ENCODE measurements at regions not wholly inside any gene's neighbourhood (a gene's known extent, or its start where the extent isn't known, plus 50 kb on each side); places are given as distances from the start of the nearest gene placed in this dataset.

DNA sequence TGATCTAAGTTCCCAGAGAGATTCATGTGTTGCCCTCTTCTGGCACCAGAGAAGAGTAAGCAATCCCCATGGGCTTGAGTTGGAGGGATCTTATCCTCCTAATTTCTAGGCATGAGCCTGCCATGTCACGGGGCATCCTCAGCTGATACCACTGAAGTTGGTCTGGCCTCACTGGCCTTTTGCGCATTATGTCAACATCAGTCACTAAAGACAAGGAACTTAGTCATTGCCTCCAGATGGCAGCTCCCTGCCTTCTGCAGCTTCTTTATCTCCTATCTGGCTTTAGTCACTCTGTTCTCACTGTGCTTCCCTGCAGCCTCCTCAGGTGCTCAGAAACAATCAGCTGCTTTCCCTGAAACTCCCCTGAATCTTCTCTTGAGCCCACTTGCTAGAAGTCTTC lies 312.2 kb downstream of the ADGRG6 start (continued):
- TF ChIP-seq KLF10 (tag by site-specific recombination; IDR thresholded peaks at IDR 0.05) (no peak), ZNF48 (tag by site-specific recombination; IDR thresholded peaks at IDR 0.05) (no peak), ZNF214 (tag by site-specific recombination; IDR thresholded peaks at IDR 0.05; ENCODE audit: borderline replicate concordance) (no peak), SETDB1 (IDR thresholded peaks at IDR 0.05; ENCODE audit: insufficient read length, low read length) (no peak)
- TF ChIP-seq, protein P1, sequence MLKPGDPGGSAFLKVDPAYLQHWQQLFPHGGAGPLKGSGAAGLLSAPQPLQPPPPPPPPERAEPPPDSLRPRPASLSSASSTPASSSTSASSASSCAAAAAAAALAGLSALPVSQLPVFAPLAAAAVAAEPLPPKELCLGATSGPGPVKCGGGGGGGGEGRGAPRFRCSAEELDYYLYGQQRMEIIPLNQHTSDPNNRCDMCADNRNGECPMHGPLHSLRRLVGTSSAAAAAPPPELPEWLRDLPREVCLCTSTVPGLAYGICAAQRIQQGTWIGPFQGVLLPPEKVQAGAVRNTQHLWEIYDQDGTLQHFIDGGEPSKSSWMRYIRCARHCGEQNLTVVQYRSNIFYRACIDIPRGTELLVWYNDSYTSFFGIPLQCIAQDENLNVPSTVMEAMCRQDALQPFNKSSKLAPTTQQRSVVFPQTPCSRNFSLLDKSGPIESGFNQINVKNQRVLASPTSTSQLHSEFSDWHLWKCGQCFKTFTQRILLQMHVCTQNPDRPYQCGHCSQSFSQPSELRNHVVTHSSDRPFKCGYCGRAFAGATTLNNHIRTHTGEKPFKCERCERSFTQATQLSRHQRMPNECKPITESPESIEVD (tag by site-specific recombination; IDR thresholded peaks at IDR 0.05), result no peak
- TF ChIP-seq, protein P2, sequence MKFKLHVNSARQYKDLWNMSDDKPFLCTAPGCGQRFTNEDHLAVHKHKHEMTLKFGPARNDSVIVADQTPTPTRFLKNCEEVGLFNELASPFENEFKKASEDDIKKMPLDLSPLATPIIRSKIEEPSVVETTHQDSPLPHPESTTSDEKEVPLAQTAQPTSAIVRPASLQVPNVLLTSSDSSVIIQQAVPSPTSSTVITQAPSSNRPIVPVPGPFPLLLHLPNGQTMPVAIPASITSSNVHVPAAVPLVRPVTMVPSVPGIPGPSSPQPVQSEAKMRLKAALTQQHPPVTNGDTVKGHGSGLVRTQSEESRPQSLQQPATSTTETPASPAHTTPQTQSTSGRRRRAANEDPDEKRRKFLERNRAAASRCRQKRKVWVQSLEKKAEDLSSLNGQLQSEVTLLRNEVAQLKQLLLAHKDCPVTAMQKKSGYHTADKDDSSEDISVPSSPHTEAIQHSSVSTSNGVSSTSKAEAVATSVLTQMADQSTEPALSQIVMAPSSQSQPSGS (tag by site-specific recombination; IDR thresholded peaks at IDR 0.05; ENCODE audit: low read depth), result no peak

DNA sequence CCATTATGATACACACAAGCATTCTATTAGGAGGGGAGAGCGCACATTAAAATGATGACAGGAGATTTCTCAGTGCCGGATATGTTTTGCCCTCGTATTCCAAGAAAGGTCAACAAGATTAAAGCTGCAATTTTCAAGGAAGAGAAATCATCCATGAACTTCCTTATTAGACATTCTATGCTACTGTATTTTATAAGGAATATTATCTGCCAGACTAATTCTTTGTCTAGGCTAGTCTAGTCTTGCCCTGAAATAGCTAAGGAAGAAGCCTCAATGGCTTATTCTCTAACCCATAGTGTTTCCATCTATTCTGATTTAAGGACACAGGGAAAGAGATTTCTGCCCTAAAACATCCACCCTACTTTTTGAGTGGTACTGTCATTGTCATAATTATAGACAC lies 315.4 kb downstream of the ADGRG6 start:
- ChIA-PET POLR2A (no interaction called here), CTCF (no interaction called here)
- H3K27ac ChIP-seq (ENCODE audit: extremely low read depth, low read depth, low read length), result no peak overlapping the region

DNA sequence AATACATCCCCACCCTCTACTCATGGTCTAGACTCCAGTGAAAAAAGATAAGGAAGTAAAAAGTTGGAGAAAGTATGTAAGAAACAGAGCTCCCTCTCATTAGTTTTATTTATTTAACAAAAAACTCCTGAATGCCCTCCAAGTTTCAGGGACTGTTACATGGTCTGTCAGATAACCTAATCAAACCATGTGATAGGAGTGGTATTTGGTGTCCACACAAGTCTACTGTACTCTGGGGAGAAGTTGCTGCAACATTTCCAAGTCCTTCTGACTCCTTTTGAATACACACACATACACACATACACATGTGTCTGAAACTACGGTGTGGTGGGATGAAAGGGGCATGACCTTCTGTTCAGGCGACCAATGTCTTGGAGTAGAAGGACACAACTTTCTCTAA lies 320.0 kb downstream of the ADGRG6 start:
- Histone ChIP-seq H3K36me3 (ENCODE audit: control insufficient read depth in 2 of 2, insufficient read depth in 1 of 2, low read length in 2 of 2) (no peaks in the 10 kb centered on the region), H3K4me1 (ENCODE audit: control insufficient read depth, insufficient read depth, low read length) (no peaks in the 10 kb centered on the region), H3K4me3 (ENCODE audit: low read depth, low read length) (no peak overlapping the region), H3K27ac (ENCODE audit: extremely low read depth, low read depth, low read length) (no peak overlapping the region), H3K9me3 (ENCODE audit: control insufficient read depth, insufficient read depth, low read depth, low read length) (no peaks in the 10 kb centered on the region)
- CTCF ChIA-PET, result interaction anchor here (1.1 kb wide), 1 partner anchor 26 kb away, joined by 3 read pairs; no protein-coding TSS in a partner anchor
- POLR2A ChIA-PET, result no interaction called here
- TF ChIP-seq ZNF239 (tag by site-specific recombination; IDR thresholded peaks at IDR 0.05) (no peak), ZNF138 (tag by site-specific recombination; IDR thresholded peaks at IDR 0.05; ENCODE audit: borderline replicate concordance) (no peak), ZNF549 (tag by site-specific recombination; IDR thresholded peaks at IDR 0.05) (no peak), ZNF621 (tag by site-specific recombination; IDR thresholded peaks at IDR 0.05) (no peak), ZSCAN30 (tag by site-specific recombination; IDR thresholded peaks at IDR 0.05) (no peak), GFI1B (tag by site-specific recombination; IDR thresholded peaks at IDR 0.05) (no peak), KLF7 (tag by site-specific recombination; IDR thresholded peaks at IDR 0.05; ENCODE audit: borderline replicate concordance) (no peak), TCF7L2 (IDR thresholded peaks at IDR 0.05; ENCODE audit: borderline replicate concordance, low read depth, low read length) (no peak), ZNF624 (tag by site-specific recombination; IDR thresholded peaks at IDR 0.05) (no peak), ZNF133 (tag by site-specific recombination; IDR thresholded peaks at IDR 0.05) (no peak), ZNF112 (tag by site-specific recombination; IDR thresholded peaks at IDR 0.05) (no peak), PRDM1 (tag by site-specific recombination; IDR thresholded peaks at IDR 0.05) (no peak), ZNF501 (tag by site-specific recombination; IDR thresholded peaks at IDR 0.05) (no peak), ZEB2 (tag by site-specific recombination; IDR thresholded peaks at IDR 0.05) (no peak), SALL2 (tag by site-specific recombination; IDR thresholded peaks at IDR 0.05; ENCODE audit: borderline replicate concordance) (no peak), ZNF626 (tag by site-specific recombination; IDR thresholded peaks at IDR 0.05) (no peak), ZNF560 (tag by site-specific recombination; IDR thresholded peaks at IDR 0.05; ENCODE audit: borderline replicate concordance) (no peak)
- TF ChIP-seq, protein P2 (tag by site-specific recombination; IDR thresholded peaks at IDR 0.05; ENCODE audit: low read depth), result no peak
- TF ChIP-seq, protein P3, sequence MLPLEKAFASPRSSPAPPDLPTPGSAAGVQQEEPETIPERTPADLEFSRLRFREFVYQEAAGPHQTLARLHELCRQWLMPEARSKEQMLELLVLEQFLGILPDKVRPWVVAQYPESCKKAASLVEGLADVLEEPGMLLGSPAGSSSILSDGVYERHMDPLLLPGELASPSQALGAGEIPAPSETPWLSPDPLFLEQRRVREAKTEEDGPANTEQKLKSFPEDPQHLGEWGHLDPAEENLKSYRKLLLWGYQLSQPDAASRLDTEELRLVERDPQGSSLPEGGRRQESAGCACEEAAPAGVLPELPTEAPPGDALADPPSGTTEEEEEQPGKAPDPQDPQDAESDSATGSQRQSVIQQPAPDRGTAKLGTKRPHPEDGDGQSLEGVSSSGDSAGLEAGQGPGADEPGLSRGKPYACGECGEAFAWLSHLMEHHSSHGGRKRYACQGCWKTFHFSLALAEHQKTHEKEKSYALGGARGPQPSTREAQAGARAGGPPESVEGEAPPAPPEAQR (tag by site-specific recombination; IDR thresholded peaks at IDR 0.05), result no peak

More for the DNA sequence above, 315.4 kb downstream of the ADGRG6 start:
- Histone ChIP-seq H3K4me1 (ENCODE audit: control insufficient read depth, insufficient read depth, low read length) (no peaks in the 10 kb centered on the region), H3K36me3 (ENCODE audit: control insufficient read depth in 2 of 2, insufficient read depth in 1 of 2, low read length in 2 of 2) (no peaks in the 10 kb centered on the region), H3K9me3 (ENCODE audit: control insufficient read depth, insufficient read depth, low read depth, low read length) (no peaks in the 10 kb centered on the region), H3K4me3 (ENCODE audit: low read depth, low read length) (no peak overlapping the region)
- TF ChIP-seq ZNF302 (tag by site-specific recombination; IDR thresholded peaks at IDR 0.05; ENCODE audit: low read depth) (no peak), ZNF514 (tag by site-specific recombination; IDR thresholded peaks at IDR 0.05) (no peak), SCRT1 (tag by site-specific recombination; IDR thresholded peaks at IDR 0.05; ENCODE audit: borderline replicate concordance) (no peak), ZNF138 (tag by site-specific recombination; IDR thresholded peaks at IDR 0.05; ENCODE audit: borderline replicate concordance) (no peak)

Data from HEK293 (cell line).